ENCODE measurements at regions not wholly inside any gene's neighbourhood (a gene's known extent, or its start where the extent isn't known, plus 50 kb on each side); places are given as distances from the start of the nearest gene placed in this dataset.
A peak's percentile ranks its signal among the peaks of the same experiment; 100 is the strongest.

DNA sequence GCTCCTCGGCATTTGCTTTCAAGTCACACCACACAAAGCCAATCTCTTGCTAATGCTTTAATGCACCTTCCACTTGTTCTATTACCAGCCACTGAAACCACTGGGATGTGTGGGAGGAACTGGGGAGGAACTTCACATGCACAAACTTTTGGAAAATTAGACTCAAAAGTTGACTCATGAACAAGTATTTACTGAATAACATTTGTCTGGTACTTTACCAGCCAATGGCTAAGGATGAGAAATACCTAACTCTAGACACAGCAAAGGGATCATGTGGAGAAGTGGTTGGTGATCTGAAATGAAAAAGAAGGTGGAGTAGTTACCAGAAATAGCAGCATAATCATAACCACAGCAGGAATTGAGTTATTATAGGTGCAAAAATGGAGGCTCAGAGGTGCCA lies 554.0 kb upstream of the NOX3 start:
- Histone ChIP-seq H3K27me3 (ENCODE audit: insufficient read depth, poor library complexity, severe bottlenecking) (no peaks in the 10 kb centered on the region), H3K27ac (replicated peaks) (no peak overlapping the region), H3K4me3 (replicated peaks; ENCODE audit: insufficient read depth, low read length) (no peak overlapping the region)
- TF ChIP-seq GABPA (IDR thresholded peaks at IDR 0.05; ENCODE audit: low read depth) (no peak), POLR2AphosphoS5 (IDR thresholded peaks at IDR 0.05; ENCODE audit: low read depth) (no peak), SPI1 (IDR thresholded peaks at IDR 0.05; ENCODE audit: borderline replicate concordance, low read depth) (no peak)
- TF ChIP-seq, protein P1, sequence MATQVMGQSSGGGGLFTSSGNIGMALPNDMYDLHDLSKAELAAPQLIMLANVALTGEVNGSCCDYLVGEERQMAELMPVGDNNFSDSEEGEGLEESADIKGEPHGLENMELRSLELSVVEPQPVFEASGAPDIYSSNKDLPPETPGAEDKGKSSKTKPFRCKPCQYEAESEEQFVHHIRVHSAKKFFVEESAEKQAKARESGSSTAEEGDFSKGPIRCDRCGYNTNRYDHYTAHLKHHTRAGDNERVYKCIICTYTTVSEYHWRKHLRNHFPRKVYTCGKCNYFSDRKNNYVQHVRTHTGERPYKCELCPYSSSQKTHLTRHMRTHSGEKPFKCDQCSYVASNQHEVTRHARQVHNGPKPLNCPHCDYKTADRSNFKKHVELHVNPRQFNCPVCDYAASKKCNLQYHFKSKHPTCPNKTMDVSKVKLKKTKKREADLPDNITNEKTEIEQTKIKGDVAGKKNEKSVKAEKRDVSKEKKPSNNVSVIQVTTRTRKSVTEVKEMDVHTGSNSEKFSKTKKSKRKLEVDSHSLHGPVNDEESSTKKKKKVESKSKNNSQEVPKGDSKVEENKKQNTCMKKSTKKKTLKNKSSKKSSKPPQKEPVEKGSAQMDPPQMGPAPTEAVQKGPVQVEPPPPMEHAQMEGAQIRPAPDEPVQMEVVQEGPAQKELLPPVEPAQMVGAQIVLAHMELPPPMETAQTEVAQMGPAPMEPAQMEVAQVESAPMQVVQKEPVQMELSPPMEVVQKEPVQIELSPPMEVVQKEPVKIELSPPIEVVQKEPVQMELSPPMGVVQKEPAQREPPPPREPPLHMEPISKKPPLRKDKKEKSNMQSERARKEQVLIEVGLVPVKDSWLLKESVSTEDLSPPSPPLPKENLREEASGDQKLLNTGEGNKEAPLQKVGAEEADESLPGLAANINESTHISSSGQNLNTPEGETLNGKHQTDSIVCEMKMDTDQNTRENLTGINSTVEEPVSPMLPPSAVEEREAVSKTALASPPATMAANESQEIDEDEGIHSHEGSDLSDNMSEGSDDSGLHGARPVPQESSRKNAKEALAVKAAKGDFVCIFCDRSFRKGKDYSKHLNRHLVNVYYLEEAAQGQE (IDR thresholded peaks at IDR 0.05; ENCODE audit: insufficient replicate concordance, low read depth): no peak
- TF ChIP-seq, protein P2, sequence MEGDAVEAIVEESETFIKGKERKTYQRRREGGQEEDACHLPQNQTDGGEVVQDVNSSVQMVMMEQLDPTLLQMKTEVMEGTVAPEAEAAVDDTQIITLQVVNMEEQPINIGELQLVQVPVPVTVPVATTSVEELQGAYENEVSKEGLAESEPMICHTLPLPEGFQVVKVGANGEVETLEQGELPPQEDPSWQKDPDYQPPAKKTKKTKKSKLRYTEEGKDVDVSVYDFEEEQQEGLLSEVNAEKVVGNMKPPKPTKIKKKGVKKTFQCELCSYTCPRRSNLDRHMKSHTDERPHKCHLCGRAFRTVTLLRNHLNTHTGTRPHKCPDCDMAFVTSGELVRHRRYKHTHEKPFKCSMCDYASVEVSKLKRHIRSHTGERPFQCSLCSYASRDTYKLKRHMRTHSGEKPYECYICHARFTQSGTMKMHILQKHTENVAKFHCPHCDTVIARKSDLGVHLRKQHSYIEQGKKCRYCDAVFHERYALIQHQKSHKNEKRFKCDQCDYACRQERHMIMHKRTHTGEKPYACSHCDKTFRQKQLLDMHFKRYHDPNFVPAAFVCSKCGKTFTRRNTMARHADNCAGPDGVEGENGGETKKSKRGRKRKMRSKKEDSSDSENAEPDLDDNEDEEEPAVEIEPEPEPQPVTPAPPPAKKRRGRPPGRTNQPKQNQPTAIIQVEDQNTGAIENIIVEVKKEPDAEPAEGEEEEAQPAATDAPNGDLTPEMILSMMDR (IDR thresholded peaks at IDR 0.05; ENCODE audit: insufficient read depth, low read length): no peak
- DNase-seq (ENCODE audit: low read depth in 1 of 2, low spot score in 1 of 2): no peak

DNA sequence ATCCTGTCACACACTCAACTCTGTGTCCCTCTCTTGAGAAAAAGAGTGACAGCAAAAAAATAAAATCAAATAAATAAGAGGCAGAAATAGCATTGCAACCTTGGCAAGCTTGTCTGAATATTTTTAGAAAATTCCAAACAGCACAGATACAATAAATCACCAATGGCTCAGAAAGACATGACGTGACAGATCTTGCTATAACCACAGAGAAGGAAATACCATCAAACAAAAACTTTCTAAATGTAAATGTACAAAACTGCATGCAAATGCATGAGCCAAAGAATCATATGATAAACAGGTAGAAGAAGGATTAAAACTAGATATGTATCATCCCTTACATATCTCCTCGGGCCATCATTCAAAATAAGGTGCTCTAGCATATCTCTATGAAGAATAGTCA lies 549.2 kb upstream of the NOX3 start:
- H3K27ac ChIP-seq (replicated peaks): no peak overlapping the region
- H3K27me3 ChIP-seq (ENCODE audit: insufficient read depth, poor library complexity, severe bottlenecking): no peaks in the 10 kb centered on the region
- TF ChIP-seq, protein P2 (IDR thresholded peaks at IDR 0.05; ENCODE audit: insufficient read depth, low read length): no peak
- no peak for TF ChIP-seq POLR2AphosphoS5 (IDR thresholded peaks at IDR 0.05; ENCODE audit: low read depth)
- TF ChIP-seq, protein P1 (IDR thresholded peaks at IDR 0.05; ENCODE audit: insufficient replicate concordance, low read depth): no peak
- no peak for TF ChIP-seq GABPA (IDR thresholded peaks at IDR 0.05; ENCODE audit: low read depth)
- TF ChIP-seq SPI1 (IDR thresholded peaks at IDR 0.05; ENCODE audit: borderline replicate concordance, low read depth): no peak
- H3K4me3 ChIP-seq (replicated peaks; ENCODE audit: insufficient read depth, low read length): no peak overlapping the region
- no peak for DNase-seq (ENCODE audit: low read depth in 1 of 2, low spot score in 1 of 2)

DNA sequence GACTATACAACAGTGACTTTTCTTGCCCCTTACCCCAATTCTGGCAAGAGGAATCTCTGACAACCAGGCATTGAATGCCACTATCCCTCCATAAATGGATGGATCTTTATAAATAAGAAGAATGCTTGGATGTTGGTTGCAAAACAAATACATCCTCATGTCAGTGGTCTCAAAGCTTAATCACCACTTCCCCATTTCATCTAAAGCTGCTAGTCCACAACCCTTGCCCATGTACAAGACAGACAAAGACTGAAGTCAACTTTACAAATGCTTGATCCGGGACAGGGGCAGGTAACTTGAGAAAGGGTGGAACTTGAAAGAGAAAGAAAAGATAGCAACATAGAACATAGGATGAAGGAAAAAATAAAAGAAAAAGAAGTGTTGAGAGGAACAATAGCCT lies 540.5 kb upstream of the NOX3 start:
- DNase-seq (ENCODE audit: low read depth in 1 of 2, low spot score in 1 of 2): no peak
- no peak overlapping the region for H3K27ac ChIP-seq (replicated peaks)
- H3K27me3 ChIP-seq (ENCODE audit: insufficient read depth, poor library complexity, severe bottlenecking): no peaks in the 10 kb centered on the region
- no peak overlapping the region for H3K4me3 ChIP-seq (replicated peaks; ENCODE audit: insufficient read depth, low read length)
- TF ChIP-seq, protein P1 (IDR thresholded peaks at IDR 0.05; ENCODE audit: insufficient replicate concordance, low read depth): no peak
- peak; percentile 27; the same call in 1 of the 2 replicates for TF ChIP-seq SPI1 (IDR thresholded peaks at IDR 0.05; ENCODE audit: borderline replicate concordance, low read depth)

DNA sequence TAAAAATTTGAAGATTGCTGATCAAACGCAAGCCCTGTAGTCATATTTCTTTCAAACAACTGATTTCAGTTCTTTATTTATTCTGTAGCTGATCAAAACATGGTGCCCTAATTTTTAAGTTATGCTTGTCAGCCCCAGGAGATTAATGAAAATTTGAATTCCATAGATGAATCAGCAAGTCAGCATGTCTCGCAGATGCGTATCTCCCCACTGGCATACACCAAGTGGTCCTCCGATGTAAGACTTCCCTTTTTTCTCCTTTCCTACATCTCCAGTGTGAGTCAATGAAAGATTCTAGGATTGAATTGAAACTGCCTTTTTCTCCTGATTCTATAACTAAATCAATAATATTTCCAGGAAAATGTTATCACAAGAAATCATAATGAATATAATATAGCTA lies 539.6 kb upstream of the NOX3 start:
- Histone ChIP-seq H3K27ac (replicated peaks) (no peak overlapping the region), H3K4me3 (replicated peaks; ENCODE audit: insufficient read depth, low read length) (no peak overlapping the region), H3K27me3 (ENCODE audit: insufficient read depth, poor library complexity, severe bottlenecking) (no peaks in the 10 kb centered on the region)
- no peak for DNase-seq (ENCODE audit: low read depth in 1 of 2, low spot score in 1 of 2)
- TF ChIP-seq SPI1 (IDR thresholded peaks at IDR 0.05; ENCODE audit: borderline replicate concordance, low read depth) (no peak), POLR2AphosphoS5 (IDR thresholded peaks at IDR 0.05; ENCODE audit: low read depth) (no peak), GABPA (IDR thresholded peaks at IDR 0.05; ENCODE audit: low read depth) (no peak)
- TF ChIP-seq, protein P1 (IDR thresholded peaks at IDR 0.05; ENCODE audit: insufficient replicate concordance, low read depth): no peak
- TF ChIP-seq, protein P2 (IDR thresholded peaks at IDR 0.05; ENCODE audit: insufficient read depth, low read length): no peak
